C4-2B (cell line): ENCODE measurements at regions not wholly inside any gene's neighbourhood (a gene's known extent, or its start where the extent isn't known, plus 50 kb on each side); places are given as distances from the start of the nearest gene placed in this dataset.

Source experiments
- H3K27ac ChIP-seq: fragments of 450-650 bp; 2 replicates; pipeline ENCODE4 v1.5.1; 2017
- CTCF ChIP-seq: fragments of 450-650 bp; conservative IDR thresholded peaks from 2 replicates; pipeline ENCODE4 v1.5.1; 2017; ENCODE audit warnings: mild to moderate bottlenecking
- ZFX ChIP-seq: fragments of 450-650 bp; IDR thresholded peaks from 2 replicates; pipeline ENCODE4 v1.6.1; 2017

- TF ChIP-seq CTCF, result no peak
- H3K27ac ChIP-seq, result no peak overlapping the region
Measured at GRCh38 chr6:156648616-156649015, 128.6 kb upstream of the ARID1B start.

DNA sequence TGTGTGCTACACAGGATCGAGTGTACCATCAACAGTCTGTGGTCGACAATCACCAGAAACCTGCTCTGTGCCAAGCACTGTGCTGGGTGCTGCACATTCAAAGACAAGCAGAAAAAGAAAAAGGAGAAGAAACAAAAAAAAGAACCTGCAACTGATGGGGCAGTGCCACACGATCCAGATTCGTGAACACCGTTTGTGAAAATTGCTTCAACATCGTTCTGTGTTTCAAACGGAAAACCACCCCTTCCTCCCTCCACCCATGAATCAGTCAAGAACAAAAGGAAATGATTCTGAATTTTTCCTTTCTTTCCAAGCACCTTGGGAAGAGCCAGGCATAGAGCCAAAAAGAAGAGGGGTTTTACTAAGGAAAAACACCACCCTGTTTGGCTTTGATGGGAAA, 129.2 kb upstream of the ARID1B start:
- no peak overlapping the region for H3K27ac ChIP-seq
- no peak for TF ChIP-seq ZFX
- TF ChIP-seq CTCF, result no peak

DNA sequence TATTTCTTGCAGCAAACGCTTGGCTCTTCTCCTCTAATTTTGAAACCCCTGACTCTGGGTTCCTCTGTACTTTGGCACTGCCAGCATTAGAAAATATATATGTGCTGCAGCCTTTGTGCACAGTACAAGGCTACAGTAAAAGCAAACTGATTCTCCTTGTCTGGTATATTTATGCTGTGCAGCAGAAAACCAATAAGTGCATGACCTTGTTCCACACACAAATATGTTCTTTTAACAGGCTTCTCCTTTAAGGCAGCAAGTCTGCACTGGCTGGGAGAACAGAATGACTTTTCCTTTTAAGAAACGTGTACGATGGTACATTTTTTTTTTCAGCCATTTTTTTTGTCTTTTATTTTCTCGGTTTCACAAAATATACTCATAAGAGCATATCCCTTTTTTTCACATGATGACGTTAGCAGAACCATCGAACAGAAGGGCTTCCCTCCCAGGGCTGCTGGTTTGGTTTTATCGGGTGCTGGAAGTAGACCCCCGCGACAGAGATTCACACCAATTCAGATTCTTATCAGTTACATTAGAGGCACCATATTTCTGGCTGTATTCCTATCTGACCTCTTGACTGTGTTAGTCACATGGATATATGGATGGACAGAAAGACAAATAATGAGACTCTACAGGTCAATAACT, 129.9 kb upstream of the ARID1B start:
- no peak for TF ChIP-seq ZFX
- no peak for TF ChIP-seq CTCF
- no peak overlapping the region for H3K27ac ChIP-seq

DNA sequence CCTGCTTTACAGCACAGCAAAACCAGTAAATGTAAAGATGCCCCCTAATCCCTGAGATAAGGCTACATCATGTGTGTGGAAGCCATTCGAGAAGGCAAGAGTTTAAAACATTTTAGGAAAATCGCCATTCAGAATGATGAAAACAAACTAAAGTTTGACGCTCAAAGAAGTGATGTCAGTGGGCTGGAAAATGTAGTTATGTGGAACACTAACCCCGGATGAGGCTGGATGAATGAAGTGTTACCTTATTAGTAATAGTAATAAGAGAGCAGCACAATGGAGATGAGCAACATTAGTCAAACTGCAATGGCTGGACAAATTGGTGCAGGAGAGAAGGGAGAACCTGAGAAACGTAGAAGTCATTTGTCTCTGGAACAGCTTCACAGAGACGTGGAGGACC, 130.7 kb upstream of the ARID1B start:
- no peak overlapping the region for H3K27ac ChIP-seq
- no peak for TF ChIP-seq CTCF
- no peak for TF ChIP-seq ZFX

DNA sequence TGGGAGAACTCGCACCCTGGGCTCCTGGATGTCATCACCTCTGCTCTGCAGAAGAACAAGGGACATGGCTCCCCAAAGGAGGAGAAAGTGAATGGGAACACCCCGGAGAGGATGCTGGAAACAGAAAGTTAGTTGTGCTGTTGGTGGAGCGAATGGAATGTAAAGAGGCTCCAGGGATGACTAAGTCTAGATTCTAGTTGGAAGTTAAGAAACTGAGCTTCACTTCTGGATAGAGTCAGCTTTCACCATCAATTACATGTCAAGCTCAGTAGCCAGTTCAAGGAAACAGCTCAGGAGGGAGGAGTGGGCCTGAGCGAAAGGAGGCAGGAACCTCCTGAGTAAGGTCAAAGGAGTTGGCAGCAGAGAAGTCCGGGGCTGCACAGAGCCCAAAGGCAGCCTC, 132.1 kb upstream of the ARID1B start:
- H3K27ac ChIP-seq, result no peak overlapping the region
- no peak for TF ChIP-seq CTCF
- TF ChIP-seq ZFX, result no peak

GRCh38 chr6:156639009-156639721, 138.0 kb upstream of the ARID1B start:
- no peak overlapping the region for H3K27ac ChIP-seq
- TF ChIP-seq CTCF, result no peak
- TF ChIP-seq ZFX, result no peak

DNA sequence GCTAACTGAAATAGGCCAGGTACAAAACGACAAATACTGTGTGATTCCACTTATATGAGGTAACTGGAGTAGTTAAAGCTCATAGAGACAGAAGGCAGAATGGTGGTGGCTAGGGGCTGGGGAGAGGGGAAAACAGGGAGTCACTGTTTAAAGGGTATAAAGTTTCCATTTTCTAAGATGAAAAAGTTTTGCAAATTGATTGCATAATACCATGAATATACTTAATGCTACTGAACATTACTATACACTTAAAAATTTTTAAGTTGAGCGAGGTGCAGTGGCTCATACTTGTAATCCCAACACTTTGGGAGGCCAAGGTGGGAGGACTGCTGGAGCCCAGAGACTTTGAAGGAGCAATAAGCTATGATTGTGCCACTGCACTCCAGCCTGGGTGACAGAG, 138.6 kb upstream of the ARID1B start:
- H3K27ac ChIP-seq, result no peak overlapping the region
- TF ChIP-seq ZFX (no peak), CTCF (no peak)
